Skeletal muscle satellite cell (primary cell): ENCODE measurements at regions not wholly inside any gene's neighbourhood (a gene's known extent, or its start where the extent isn't known, plus 50 kb on each side); places are given as distances from the start of the nearest gene placed in this dataset.

Experiments
- H3K27me3 ChIP-seq: 2 replicates; pipeline ENCODE4 v1.7.0; 2013; ENCODE audit warnings: low read length; ENCODE audit not compliant: control insufficient read depth, insufficient read depth
- H3K36me3 ChIP-seq: 2 replicates; pipeline ENCODE4 v1.7.0; 2013; ENCODE audit warnings: mild to moderate bottlenecking, control low read depth, low read length; ENCODE audit not compliant: insufficient read depth
- H3K4me1 ChIP-seq: 2 replicates; pipeline ENCODE4 v1.7.0; 2013; ENCODE audit warnings: low read length; ENCODE audit not compliant: control insufficient read depth, insufficient read depth
- H3K4me2 ChIP-seq: 2 replicates; pipeline ENCODE4 v1.7.0; 2013; ENCODE audit warnings: mild to moderate bottlenecking, low read length
- H3K4me3 ChIP-seq: 2 replicates; pipeline ENCODE4 v1.7.0; 2013; ENCODE audit warnings: low read length
- H3K9ac ChIP-seq: 2 replicates; pipeline ENCODE4 v1.7.0; 2013; ENCODE audit warnings: mild to moderate bottlenecking, low read depth, low read length, moderate library complexity
- H3K9me3 ChIP-seq: replicated peaks from 2 replicates; pipeline ENCODE4 v1.7.0; 2013; ENCODE audit warnings: mild to moderate bottlenecking, control low read depth, low read length

DNA sequence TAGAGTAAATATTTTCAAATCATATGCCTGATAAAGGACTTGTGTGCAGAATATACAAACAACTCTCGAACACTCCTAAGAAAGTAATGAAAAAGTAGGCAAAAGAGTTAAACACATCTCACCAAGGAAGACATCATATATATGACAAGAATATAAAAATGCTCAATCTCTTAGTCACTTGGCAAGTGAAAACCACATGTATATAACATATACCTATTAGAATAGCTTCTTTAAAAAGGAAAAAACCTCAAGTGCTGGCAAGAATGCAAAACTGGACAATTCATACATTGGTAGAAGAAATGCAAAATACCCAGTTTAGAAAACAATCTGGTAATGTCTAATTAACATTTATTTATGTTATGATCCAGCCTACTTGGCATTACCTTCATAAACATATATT is 146.6 kb upstream of the DGKB start:
- H3K4me2 ChIP-seq: no peak overlapping the region
- H3K9me3 ChIP-seq: no peaks in the 10 kb centered on the region
- H3K36me3 ChIP-seq: no peaks in the 10 kb centered on the region
- no peaks in the 10 kb centered on the region for H3K27me3 ChIP-seq
- H3K4me1 ChIP-seq: no peaks in the 10 kb centered on the region
- H3K4me3 ChIP-seq: no peak overlapping the region
- H3K9ac ChIP-seq: no peak overlapping the region

DNA sequence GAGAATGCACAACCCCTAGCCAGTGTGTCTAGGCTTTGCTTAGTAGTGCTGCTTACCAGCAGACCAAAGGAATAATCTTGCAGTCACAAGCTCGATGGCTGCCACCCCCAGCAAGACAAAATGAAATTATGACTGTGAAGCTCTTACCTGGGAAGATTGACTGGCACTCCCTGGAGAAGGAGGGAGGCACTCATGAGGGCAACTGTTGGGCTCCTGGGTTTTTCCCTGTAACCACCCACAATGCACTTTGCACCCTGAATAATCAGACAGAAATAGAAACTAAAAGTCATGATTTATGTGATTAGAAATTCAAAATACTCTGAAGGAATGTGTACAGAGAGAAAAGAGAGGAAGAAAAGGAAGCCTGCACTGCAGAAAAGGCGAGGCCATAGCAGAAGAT is 144.3 kb upstream of the DGKB start:
- H3K4me2 ChIP-seq: no peak overlapping the region
- H3K4me1 ChIP-seq: peaks cover 1% of the 10 kb centered on the region
- no peaks in the 10 kb centered on the region for H3K36me3 ChIP-seq
- no peaks in the 10 kb centered on the region for H3K27me3 ChIP-seq
- no peak overlapping the region for H3K9ac ChIP-seq
- no peak overlapping the region for H3K4me3 ChIP-seq
- no peaks in the 10 kb centered on the region for H3K9me3 ChIP-seq

DNA sequence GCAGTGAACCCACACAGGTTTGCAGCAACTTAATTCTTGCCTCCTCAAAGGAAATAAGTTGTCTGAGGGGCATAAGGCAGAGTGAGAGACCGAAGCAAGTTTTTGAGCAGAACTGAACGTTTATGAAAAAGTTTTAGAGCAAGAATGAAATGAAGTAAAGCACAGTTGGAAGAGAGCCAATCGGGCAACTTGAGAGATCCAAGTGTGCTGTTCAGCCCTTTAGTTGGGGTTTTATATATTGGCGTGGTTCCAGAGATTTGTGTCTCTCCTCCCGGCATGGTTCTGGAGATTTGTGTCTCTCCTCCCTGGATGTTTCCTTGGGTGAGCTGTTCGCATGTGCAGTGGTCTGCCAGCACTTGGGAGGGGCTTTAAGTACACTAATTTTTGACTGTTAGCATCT is 141.4 kb upstream of the DGKB start:
- H3K9me3 ChIP-seq: no peaks in the 10 kb centered on the region
- no peak overlapping the region for H3K4me2 ChIP-seq
- H3K9ac ChIP-seq: no peak overlapping the region
- H3K4me1 ChIP-seq: peaks cover 14% of the 10 kb centered on the region
- no peak overlapping the region for H3K4me3 ChIP-seq
- no peaks in the 10 kb centered on the region for H3K36me3 ChIP-seq
- H3K27me3 ChIP-seq: no peaks in the 10 kb centered on the region

DNA sequence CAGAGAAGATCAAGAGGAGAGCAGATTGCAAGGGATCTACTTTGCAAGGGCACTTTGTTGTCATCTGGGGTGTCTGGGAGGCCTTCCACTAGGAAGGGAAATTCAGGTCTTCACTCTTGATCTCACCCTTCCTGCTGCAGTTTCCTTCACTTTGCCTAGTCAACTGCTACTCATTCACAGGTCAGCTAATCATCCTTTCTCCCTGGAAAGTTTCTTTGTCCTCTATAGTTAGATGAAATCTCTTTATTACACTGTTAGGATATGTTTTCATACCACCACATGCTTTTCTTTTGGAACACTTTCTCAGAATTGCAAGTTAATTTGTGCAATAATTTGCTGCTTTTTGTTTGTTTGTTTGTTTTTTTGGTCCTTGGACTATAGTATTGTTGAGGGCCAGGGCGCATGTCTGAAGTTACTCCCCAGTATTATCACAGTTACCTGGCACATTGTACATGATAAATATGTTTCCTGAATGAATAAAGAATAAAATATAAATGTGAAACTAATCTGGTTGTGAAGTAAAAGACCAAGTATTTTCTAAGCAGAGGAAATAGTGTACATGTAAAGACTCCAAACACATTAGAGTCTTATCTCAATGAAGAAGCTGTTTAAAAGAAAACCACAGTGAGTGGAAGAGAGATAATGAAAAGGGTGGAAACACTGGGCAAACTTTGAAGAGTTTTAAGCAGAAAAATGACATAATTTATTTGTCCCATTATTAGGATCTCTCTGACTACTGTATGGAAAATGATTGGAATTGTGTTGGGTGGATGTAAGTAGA is 139.9 kb upstream of the DGKB start:
- Histone ChIP-seq H3K36me3 (no peaks in the 10 kb centered on the region), H3K4me2 (no peak overlapping the region), H3K4me3 (no peak overlapping the region), H3K27me3 (no peaks in the 10 kb centered on the region), H3K9me3 (no peaks in the 10 kb centered on the region), H3K4me1 (peaks cover 14% of the 10 kb centered on the region), H3K9ac (no peak overlapping the region)

DNA sequence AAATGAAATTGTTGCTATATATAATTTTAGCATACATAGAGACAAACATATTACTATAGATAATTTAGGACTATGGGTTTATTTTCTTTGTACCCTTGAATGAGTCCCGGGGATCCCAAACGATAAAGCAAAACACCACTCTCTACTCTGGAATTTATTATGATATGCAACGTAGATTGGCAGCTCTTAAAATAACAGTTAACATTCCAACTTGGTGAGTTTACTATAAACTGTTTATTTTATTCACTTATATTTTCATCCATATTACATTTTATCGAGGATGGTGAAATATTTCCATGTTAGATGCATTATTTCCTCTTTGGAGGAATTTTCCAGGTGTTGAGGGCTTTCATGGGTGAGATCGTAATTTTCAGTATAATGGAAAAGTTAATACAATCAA is 138.7 kb upstream of the DGKB start:
- no peaks in the 10 kb centered on the region for H3K36me3 ChIP-seq
- H3K4me1 ChIP-seq: peaks cover 14% of the 10 kb centered on the region
- H3K9me3 ChIP-seq: no peaks in the 10 kb centered on the region
- no peak overlapping the region for H3K4me2 ChIP-seq
- H3K4me3 ChIP-seq: no peak overlapping the region
- H3K9ac ChIP-seq: no peak overlapping the region
- H3K27me3 ChIP-seq: no peaks in the 10 kb centered on the region

DNA sequence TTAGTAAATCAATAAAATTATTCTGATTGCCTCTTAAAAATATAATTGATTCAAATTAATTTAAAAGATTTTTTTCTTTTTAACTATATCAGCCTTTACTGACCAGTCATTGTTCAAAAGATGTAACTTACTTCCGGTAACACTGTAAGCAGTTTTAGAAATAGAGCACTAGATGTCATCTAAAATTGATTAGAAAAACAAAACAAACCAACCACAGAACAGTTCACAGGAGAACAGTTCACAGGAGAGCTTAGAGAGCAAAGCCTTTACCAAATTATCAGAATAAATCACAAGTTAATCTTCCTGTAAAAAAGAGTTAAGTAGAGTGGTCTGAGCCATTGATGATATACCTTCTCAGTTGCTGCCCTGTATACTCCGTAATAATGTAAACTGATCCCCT is 133.3 kb upstream of the DGKB start:
- Histone ChIP-seq H3K4me1 (peaks cover 3% of the 10 kb centered on the region), H3K9me3 (no peaks in the 10 kb centered on the region), H3K4me3 (no peak overlapping the region), H3K9ac (no peak overlapping the region), H3K27me3 (no peaks in the 10 kb centered on the region), H3K4me2 (no peak overlapping the region), H3K36me3 (no peaks in the 10 kb centered on the region)

DNA sequence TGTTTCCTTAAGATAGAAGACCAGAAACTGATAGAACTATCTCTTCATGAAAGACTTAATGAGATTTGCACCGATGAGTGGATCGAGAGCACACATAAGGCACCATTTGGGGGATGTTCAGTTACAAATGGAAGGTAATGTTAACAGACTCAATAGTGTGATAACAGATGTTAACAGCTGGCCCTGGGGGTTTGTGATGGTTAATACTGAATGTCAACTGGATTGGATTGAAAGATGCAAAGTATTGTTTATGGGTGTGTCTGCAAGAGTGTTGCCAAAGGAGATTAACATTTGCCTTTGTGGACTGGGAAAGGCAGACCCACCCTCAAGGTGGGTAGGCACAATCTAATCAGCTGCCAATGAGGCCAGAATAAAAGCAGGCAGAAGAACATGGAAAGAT is 130.5 kb upstream of the DGKB start:
- no peak overlapping the region for H3K4me2 ChIP-seq
- H3K4me1 ChIP-seq: no peaks in the 10 kb centered on the region
- H3K27me3 ChIP-seq: no peaks in the 10 kb centered on the region
- no peak overlapping the region for H3K9ac ChIP-seq
- H3K9me3 ChIP-seq: no peaks in the 10 kb centered on the region
- H3K36me3 ChIP-seq: no peaks in the 10 kb centered on the region
- H3K4me3 ChIP-seq: no peak overlapping the region

DNA sequence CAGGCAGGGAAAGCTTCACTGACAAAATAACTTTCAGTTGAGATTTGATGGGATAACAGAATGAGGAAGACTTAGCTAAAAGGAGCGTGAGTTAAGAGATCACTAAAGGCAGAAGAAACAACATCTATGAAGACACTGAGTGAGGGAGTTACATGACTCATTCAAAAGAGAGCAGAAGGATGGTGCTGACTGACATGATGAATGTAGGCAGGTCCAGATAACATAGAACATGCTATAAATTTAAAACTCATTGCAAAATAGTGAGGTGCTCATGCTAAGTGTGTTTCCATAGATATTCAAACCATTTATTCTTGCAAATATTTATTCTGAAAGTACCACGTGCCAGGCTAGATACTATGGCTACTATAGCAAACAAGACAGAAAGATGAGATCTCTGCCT is 116.4 kb upstream of the DGKB start:
- Histone ChIP-seq H3K9me3 (no peaks in the 10 kb centered on the region), H3K36me3 (no peaks in the 10 kb centered on the region), H3K4me3 (no peak overlapping the region), H3K9ac (no peak overlapping the region), H3K4me2 (no peak overlapping the region), H3K4me1 (peaks cover 7% of the 10 kb centered on the region), H3K27me3 (no peaks in the 10 kb centered on the region)

DNA sequence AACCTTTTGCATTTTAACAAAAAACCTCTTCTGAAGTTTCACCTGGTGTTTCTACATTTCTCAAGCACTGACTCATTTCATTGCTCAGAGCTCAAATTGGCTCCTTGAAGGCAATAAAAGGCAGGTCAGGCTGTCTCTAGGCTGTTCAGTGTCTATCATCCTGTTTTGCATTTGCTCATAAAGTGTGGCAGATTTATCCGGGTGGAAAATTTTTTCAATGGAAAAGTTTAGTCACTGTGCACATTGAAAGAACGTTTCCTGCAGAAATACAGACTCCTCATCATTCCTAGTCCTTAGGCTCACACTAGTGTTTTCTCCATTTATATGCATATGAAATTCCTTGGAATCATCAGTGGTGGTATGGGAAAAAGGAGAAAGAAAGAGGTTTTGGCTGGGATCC is 114.2 kb upstream of the DGKB start:
- Histone ChIP-seq H3K36me3 (no peaks in the 10 kb centered on the region), H3K4me1 (peaks cover 7% of the 10 kb centered on the region), H3K27me3 (no peaks in the 10 kb centered on the region), H3K4me2 (no peak overlapping the region), H3K9me3 (no peaks in the 10 kb centered on the region), H3K4me3 (no peak overlapping the region), H3K9ac (no peak overlapping the region)

DNA sequence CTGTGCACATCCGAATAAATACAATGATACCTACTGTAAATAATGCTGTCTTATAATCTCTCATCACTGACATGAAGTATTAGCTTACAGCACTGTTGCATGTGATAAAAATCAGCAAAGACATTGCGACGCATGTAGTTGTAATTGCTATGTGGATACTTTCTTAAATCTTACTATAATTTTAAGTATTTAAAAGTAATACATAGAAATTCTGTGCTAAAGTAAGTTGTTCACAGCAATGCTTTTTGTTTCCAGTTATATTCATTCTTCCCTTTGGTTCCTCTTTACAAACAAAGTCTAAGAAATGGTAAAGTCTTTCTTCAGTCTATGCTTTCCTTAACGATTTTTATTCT is 113.7 kb upstream of the DGKB start:
- no peak overlapping the region for H3K9ac ChIP-seq
- no peak overlapping the region for H3K4me3 ChIP-seq
- no peak overlapping the region for H3K4me2 ChIP-seq
- H3K27me3 ChIP-seq: no peaks in the 10 kb centered on the region
- no peaks in the 10 kb centered on the region for H3K36me3 ChIP-seq
- no peaks in the 10 kb centered on the region for H3K9me3 ChIP-seq
- H3K4me1 ChIP-seq: peaks cover 7% of the 10 kb centered on the region

DNA sequence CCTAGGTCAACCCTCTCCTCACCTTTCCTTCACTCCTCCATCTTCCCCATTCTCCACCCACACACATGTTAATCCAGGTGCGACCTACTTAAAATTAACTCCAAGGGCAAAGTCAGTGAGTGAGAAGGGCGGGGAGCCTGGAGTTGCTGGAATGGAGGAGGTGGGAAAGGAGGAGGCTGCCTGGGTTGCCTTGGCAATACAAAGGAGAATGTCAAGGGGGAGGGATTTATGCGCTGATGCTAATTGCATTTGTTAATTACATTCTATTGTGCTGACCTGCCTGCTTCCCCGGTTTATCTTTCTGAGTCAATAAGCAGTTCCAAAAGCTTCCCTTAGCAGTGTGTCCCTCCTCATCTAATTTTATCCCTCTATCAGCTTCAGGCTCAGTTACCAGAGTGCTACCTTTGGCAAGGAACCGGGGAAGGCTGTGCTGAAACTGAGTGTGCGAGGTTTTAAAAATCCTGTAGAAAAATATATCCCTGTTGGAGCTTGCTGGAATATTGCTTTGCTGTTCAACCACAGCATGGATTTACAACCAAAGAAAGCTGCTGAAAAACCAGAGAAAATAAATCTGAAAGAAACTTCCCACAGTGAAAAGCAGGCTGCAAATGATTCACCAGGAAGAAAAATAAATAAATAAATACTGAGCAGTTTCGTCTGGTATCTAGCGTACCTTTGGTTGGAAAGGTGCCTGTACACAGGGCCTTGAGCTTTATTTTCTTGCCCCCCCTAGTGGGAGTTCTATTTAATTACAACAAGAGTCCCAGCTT is 113.2 kb upstream of the DGKB start:
- Histone ChIP-seq H3K9me3 (no peaks in the 10 kb centered on the region), H3K36me3 (no peaks in the 10 kb centered on the region), H3K27me3 (no peaks in the 10 kb centered on the region), H3K4me3 (no peak overlapping the region), H3K9ac (no peak overlapping the region), H3K4me1 (peaks cover 7% of the 10 kb centered on the region), H3K4me2 (peak overlapping the region; percentile 79)

DNA sequence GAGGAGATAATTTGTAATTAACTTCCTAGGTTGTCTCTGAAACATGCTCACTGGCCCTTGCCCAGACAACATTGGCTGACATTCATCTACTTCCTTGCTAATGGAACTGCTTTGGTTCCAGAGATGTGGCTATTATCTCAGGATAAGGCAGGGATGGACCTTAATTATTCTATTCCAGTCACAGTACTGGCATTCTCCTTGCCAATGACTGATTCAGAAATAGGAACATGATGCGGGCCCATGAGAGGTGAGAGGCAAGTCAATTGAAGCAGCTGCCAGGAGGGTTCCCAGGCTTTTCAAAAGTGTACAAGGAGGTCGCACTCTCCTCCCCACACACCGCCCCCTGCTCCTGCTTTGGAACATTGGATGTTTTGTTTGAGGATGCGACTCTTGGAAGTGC is 109.6 kb upstream of the DGKB start:
- H3K36me3 ChIP-seq: no peaks in the 10 kb centered on the region

More for the DNA sequence above, 109.6 kb upstream of the DGKB start:
- Histone ChIP-seq H3K27me3 (no peaks in the 10 kb centered on the region), H3K4me2 (no peak overlapping the region), H3K9ac (no peak overlapping the region), H3K4me3 (no peak overlapping the region), H3K9me3 (no peaks in the 10 kb centered on the region), H3K4me1 (peaks cover 7% of the 10 kb centered on the region)
